ENCODE measurements at regions not wholly inside any gene's neighbourhood (a gene's known extent, or its start where the extent isn't known, plus 50 kb on each side); places are given as distances from the start of the nearest gene placed in this dataset.

DNA sequence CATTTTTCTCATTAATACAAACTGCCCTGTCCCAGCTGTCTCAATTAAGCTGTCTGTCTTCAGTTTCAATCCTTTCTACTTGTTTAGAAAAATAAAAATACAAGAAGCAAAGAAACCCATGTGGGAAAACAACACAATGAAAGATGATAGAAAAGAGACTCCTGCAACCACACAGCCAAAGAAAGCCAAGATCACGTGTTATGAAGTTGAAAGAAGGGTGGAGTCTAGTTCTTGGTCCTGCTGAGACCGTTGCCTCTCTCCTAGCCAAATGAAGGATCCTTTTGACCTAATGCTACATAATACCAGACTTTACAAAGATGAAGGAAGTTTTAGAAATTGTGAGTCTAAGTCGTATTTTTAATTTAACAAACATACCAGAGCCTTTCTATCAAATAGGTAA, 218.8 kb upstream of the RRP15 start:
- Mint-ChIP-seq H3K4me3 (ENCODE audit: unreplicated experiment) (no peak overlapping the region), H3K27ac (ENCODE audit: unreplicated experiment) (no peak overlapping the region), H3K9me3 (ENCODE audit: unreplicated experiment) (no peaks in the 10 kb centered on the region), H3K36me3 (ENCODE audit: low read depth, unreplicated experiment) (no peaks in the 10 kb centered on the region), H3K4me1 (ENCODE audit: unreplicated experiment) (no peaks in the 10 kb centered on the region), H3K27me3 (ENCODE audit: unreplicated experiment) (no peaks in the 10 kb centered on the region)
- TF ChIP-seq, protein P1, sequence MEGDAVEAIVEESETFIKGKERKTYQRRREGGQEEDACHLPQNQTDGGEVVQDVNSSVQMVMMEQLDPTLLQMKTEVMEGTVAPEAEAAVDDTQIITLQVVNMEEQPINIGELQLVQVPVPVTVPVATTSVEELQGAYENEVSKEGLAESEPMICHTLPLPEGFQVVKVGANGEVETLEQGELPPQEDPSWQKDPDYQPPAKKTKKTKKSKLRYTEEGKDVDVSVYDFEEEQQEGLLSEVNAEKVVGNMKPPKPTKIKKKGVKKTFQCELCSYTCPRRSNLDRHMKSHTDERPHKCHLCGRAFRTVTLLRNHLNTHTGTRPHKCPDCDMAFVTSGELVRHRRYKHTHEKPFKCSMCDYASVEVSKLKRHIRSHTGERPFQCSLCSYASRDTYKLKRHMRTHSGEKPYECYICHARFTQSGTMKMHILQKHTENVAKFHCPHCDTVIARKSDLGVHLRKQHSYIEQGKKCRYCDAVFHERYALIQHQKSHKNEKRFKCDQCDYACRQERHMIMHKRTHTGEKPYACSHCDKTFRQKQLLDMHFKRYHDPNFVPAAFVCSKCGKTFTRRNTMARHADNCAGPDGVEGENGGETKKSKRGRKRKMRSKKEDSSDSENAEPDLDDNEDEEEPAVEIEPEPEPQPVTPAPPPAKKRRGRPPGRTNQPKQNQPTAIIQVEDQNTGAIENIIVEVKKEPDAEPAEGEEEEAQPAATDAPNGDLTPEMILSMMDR (IDR thresholded peaks at IDR 0.05; ENCODE audit: unreplicated experiment), result no peak
- no peak for DNase-seq (ENCODE audit: low spot score)

DNA sequence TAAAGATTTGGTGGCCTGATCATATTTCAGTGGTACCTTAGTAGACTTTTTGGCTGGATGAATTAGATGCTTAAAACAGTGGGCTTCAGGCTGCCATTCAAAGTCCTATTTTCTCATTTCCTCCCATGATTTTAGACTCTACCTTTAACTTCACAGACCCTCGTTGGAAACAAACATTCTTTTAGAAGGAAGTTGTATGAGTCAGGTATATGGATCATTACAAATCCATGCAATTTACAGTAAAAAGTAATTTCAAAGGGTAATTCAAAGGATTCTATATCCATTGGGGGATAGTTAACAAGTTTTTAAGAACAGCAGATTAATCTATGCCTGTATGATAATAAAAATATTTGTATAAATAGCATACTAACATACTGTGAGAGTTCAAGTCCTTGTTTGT, 216.9 kb upstream of the RRP15 start:
- Mint-ChIP-seq H3K9me3 (ENCODE audit: unreplicated experiment) (no peaks in the 10 kb centered on the region), H3K4me1 (ENCODE audit: unreplicated experiment) (no peaks in the 10 kb centered on the region), H3K27ac (ENCODE audit: unreplicated experiment) (no peak overlapping the region), H3K36me3 (ENCODE audit: low read depth, unreplicated experiment) (no peaks in the 10 kb centered on the region), H3K27me3 (ENCODE audit: unreplicated experiment) (no peaks in the 10 kb centered on the region), H3K4me3 (ENCODE audit: unreplicated experiment) (no peak overlapping the region)
- TF ChIP-seq, protein P1 (IDR thresholded peaks at IDR 0.05; ENCODE audit: unreplicated experiment), result no peak
- no peak for DNase-seq (ENCODE audit: low spot score)

DNA sequence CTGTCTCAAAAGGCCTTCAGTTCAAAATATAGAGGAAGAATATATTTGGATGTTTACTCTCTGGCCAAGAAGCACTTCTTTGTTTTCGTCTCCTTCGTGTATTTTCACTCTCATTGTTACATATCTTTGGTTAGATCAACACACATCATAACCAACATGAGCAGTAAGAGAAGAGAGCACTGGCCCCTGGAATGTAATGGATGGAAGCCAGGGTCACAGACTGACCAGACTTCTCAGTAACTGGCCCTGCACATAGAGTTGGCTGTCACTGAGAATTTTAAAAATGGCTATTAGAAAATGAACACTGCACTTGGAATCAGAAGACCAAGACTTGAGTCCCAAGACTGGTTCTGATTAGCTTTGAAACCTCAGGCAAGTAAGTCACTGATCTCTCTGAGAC, 215.9 kb upstream of the RRP15 start:
- Mint-ChIP-seq H3K4me1 (ENCODE audit: unreplicated experiment) (no peaks in the 10 kb centered on the region), H3K36me3 (ENCODE audit: low read depth, unreplicated experiment) (no peaks in the 10 kb centered on the region), H3K27ac (ENCODE audit: unreplicated experiment) (no peak overlapping the region), H3K27me3 (ENCODE audit: unreplicated experiment) (no peaks in the 10 kb centered on the region), H3K9me3 (ENCODE audit: unreplicated experiment) (no peaks in the 10 kb centered on the region), H3K4me3 (ENCODE audit: unreplicated experiment) (no peak overlapping the region)
- TF ChIP-seq, protein P1 (IDR thresholded peaks at IDR 0.05; ENCODE audit: unreplicated experiment), result no peak
- DNase-seq (ENCODE audit: low spot score), result no peak

DNA sequence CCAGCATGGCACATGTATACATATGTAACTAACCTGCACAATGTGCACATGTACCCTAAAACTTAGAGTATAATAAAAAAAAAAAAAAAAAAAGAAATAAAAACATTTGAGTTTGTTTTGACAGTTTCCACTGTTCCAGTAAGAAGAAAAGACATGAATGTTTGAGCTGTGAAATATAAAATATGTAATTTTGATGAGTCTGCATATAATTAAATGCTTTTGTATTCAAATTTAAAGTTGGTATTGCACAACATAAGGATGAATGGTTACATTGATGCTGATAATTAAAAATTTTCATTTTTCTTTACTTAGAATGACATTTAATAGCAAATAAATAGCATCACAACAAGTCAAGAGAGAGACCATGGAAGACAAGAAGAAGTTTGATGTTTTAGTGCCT, 212.0 kb upstream of the RRP15 start:
- no peaks in the 10 kb centered on the region for H3K27me3 Mint-ChIP-seq (ENCODE audit: unreplicated experiment)
- no peak for DNase-seq (ENCODE audit: low spot score)
- H3K27ac Mint-ChIP-seq (ENCODE audit: unreplicated experiment), result no peak overlapping the region
- TF ChIP-seq, protein P1 (IDR thresholded peaks at IDR 0.05; ENCODE audit: unreplicated experiment), result no peak
- H3K4me1 Mint-ChIP-seq (ENCODE audit: unreplicated experiment), result no peaks in the 10 kb centered on the region
- no peak overlapping the region for H3K4me3 Mint-ChIP-seq (ENCODE audit: unreplicated experiment)
- H3K9me3 Mint-ChIP-seq (ENCODE audit: unreplicated experiment), result no peaks in the 10 kb centered on the region
- no peaks in the 10 kb centered on the region for H3K36me3 Mint-ChIP-seq (ENCODE audit: low read depth, unreplicated experiment)

DNA sequence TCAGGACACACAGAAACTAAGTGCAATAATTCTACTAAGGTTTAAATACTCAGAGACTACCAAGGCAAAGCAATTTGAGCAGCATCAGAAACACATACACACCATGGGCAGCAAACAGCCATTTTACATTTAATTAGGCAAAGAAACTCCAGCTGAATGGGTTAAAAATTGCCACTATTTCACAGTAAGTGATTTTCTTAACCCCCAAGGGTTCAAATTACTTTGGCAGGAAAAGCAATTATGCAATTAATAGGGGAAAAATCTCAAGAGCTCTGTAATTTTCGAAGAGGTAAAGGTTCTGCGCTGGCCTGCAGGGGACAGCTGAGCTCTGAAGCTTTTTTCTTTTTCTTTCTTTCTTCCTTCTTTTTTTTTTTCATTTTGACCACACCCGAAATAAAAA, 206.2 kb upstream of the RRP15 start:
- H3K27me3 Mint-ChIP-seq (ENCODE audit: unreplicated experiment), result peaks cover 2% of the 10 kb centered on the region
- H3K27ac Mint-ChIP-seq (ENCODE audit: unreplicated experiment), result no peak overlapping the region
- DNase-seq (ENCODE audit: low spot score), result no peak
- H3K36me3 Mint-ChIP-seq (ENCODE audit: low read depth, unreplicated experiment), result no peaks in the 10 kb centered on the region
- no peaks in the 10 kb centered on the region for H3K4me1 Mint-ChIP-seq (ENCODE audit: unreplicated experiment)
- no peaks in the 10 kb centered on the region for H3K9me3 Mint-ChIP-seq (ENCODE audit: unreplicated experiment)
- TF ChIP-seq, protein P1 (IDR thresholded peaks at IDR 0.05; ENCODE audit: unreplicated experiment), result no peak
- H3K4me3 Mint-ChIP-seq (ENCODE audit: unreplicated experiment), result no peak overlapping the region

Data from endothelial cell (in vitro differentiated cells).